Karpas-422 (cell line): ENCODE measurements at regions not wholly inside any gene's neighbourhood (a gene's known extent, or its start where the extent isn't known, plus 50 kb on each side); places are given as distances from the start of the nearest gene placed in this dataset.

Source experiments
- DNase-seq: peaks from one replicate; pipeline ENCODE4 v3.0.0-alpha.2; 2015
- H2AFZ ChIP-seq: fragments of 200-600 bp; sonication (generic); 2 replicates; pipeline ENCODE4 v1.6.1; 2014; ENCODE audit warnings: antibody characterized with exemption, low read length, mixed read lengths
- H3K27ac ChIP-seq: fragments of 200-600 bp; sonication (generic); 2 replicates; pipeline ENCODE4 v1.5.1; 2014; ENCODE audit warnings: mild to moderate bottlenecking, low read length, moderate library complexity
- H3K27me3 ChIP-seq: fragments of 200-600 bp; sonication (generic); 2 replicates; pipeline ENCODE4 v1.6.1; 2014; ENCODE audit warnings: low read length, mixed read lengths
- H3K36me3 ChIP-seq: fragments of 200-600 bp; sonication (generic); 2 replicates; pipeline ENCODE4 v1.6.1; 2014; ENCODE audit warnings: low read length, mixed read lengths; ENCODE audit not compliant: insufficient read depth
- H3K4me1 ChIP-seq: fragments of 200-600 bp; sonication (generic); 2 replicates; pipeline ENCODE4 v1.6.1; 2014; ENCODE audit warnings: mild to moderate bottlenecking, low read length, mixed read lengths
- H3K4me2 ChIP-seq: fragments of 200-600 bp; sonication (generic); 2 replicates; pipeline ENCODE4 v1.6.1; 2014; ENCODE audit warnings: low read length, low read depth, mild to moderate bottlenecking; ENCODE audit not compliant: poor library complexity, severe bottlenecking
- H3K4me3 ChIP-seq: fragments of 200-600 bp; sonication (generic); 2 replicates; pipeline ENCODE4 v1.5.1; 2014; ENCODE audit warnings: mild to moderate bottlenecking, antibody characterized with exemption, low read length, mixed read lengths
- H3K79me2 ChIP-seq: fragments of 200-600 bp; sonication (generic); 2 replicates; pipeline ENCODE4 v1.6.1; 2014; ENCODE audit warnings: mild to moderate bottlenecking, low read length, mixed read lengths
- H3K9ac ChIP-seq: fragments of 200-600 bp; sonication (generic); 2 replicates; pipeline ENCODE4 v1.6.0; 2014; ENCODE audit warnings: low read length
- H3K9me2 ChIP-seq: fragments of 200-600 bp; sonication (generic), shearing (Covaris generic); replicated peaks from 2 replicates; pipeline ENCODE4 v1.6.0; 2014; ENCODE audit warnings: mild to moderate bottlenecking, low read length, moderate library complexity; ENCODE audit not compliant: insufficient read depth
- H3K9me3 ChIP-seq: fragments of 300-700, 200-600 bp; sonication (generic); 2 replicates; pipeline ENCODE4 v1.6.1; 2014; ENCODE audit warnings: low read length, mixed read lengths
- H4K20me1 ChIP-seq: fragments of 200-600 bp; sonication (generic); 2 replicates; pipeline ENCODE4 v1.6.1; 2014; ENCODE audit warnings: mild to moderate bottlenecking, antibody characterized with exemption, low read length, low read depth; ENCODE audit not compliant: insufficient read depth

- Histone ChIP-seq H3K9me2 (no peaks in the 10 kb centered on the region), H3K27me3 (no peaks in the 10 kb centered on the region), H3K27ac (no peak overlapping the region), H3K4me1 (no peaks in the 10 kb centered on the region), H3K4me3 (no peak overlapping the region), H4K20me1 (no peaks in the 10 kb centered on the region), H3K4me2 (no peak overlapping the region), H3K9me3 (no peaks in the 10 kb centered on the region), H3K79me2 (no peaks in the 10 kb centered on the region), H3K9ac (no peak overlapping the region), H3K36me3 (no peaks in the 10 kb centered on the region), H2AFZ (no peak overlapping the region)
- no peak for DNase-seq
These were observed 851.3 kb downstream of the TFAP2A start for GRCh38 chr6:9563568-9563967.

- Histone ChIP-seq H3K36me3 (no peaks in the 10 kb centered on the region), H3K79me2 (no peaks in the 10 kb centered on the region), H3K4me3 (no peak overlapping the region), H3K9me3 (peaks cover 7% of the 10 kb centered on the region), H3K4me1 (no peaks in the 10 kb centered on the region), H3K27ac (no peak overlapping the region), H4K20me1 (no peaks in the 10 kb centered on the region), H2AFZ (no peak overlapping the region), H3K9ac (no peak overlapping the region), H3K4me2 (no peak overlapping the region), H3K27me3 (no peaks in the 10 kb centered on the region), H3K9me2 (no peaks in the 10 kb centered on the region)
- DNase-seq = no peak
These were observed 860.1 kb downstream of the TFAP2A start for GRCh38 chr6:9554806-9555205.

GRCh38 chr6:9554323-9554722 lies 860.6 kb downstream of the TFAP2A start:
- no peak for DNase-seq
- Histone ChIP-seq H4K20me1 (no peaks in the 10 kb centered on the region), H3K9me2 (no peaks in the 10 kb centered on the region)

GRCh38 chr6:9553002-9553401 lies 861.9 kb downstream of the TFAP2A start:
- DNase-seq = no peak
- Histone ChIP-seq H3K9me2 (no peaks in the 10 kb centered on the region), H2AFZ (no peak overlapping the region), H3K9me3 (peaks cover 7% of the 10 kb centered on the region), H3K27me3 (no peaks in the 10 kb centered on the region), H3K4me1 (no peaks in the 10 kb centered on the region), H3K4me3 (no peak overlapping the region), H3K27ac (no peak overlapping the region), H3K36me3 (no peaks in the 10 kb centered on the region), H3K9ac (no peak overlapping the region), H3K79me2 (no peaks in the 10 kb centered on the region), H4K20me1 (no peaks in the 10 kb centered on the region), H3K4me2 (no peak overlapping the region)

More at GRCh38 chr6:9554323-9554722, 860.6 kb downstream of the TFAP2A start:
- H3K36me3 ChIP-seq = no peaks in the 10 kb centered on the region
- H3K27me3 ChIP-seq = no peaks in the 10 kb centered on the region
- no peak overlapping the region for H3K27ac ChIP-seq
- no peak overlapping the region for H3K4me3 ChIP-seq
- no peak overlapping the region for H2AFZ ChIP-seq
- H3K9ac ChIP-seq = no peak overlapping the region
- no peaks in the 10 kb centered on the region for H3K4me1 ChIP-seq
- H3K4me2 ChIP-seq = no peak overlapping the region
- no peaks in the 10 kb centered on the region for H3K79me2 ChIP-seq
- peaks cover 7% of the 10 kb centered on the region for H3K9me3 ChIP-seq

DNA sequence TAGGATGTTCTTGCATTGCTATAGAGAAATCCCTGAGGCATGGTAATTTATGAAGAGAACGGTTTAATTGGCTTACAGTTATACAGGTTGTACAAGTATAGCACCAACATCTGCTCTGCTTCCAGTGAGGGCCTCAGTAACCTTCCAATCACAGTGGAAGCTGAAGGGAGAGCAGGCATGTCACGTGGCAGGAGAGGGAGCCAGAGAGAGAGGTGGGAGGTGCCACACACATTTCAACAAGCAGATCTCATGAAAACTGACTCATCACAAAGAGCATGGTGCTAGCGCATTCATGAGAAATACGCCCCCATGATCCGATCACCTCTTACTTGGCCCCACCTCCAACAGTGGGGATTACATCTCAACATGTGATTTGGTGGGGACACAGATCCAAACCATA lies 871.2 kb downstream of the TFAP2A start:
- Histone ChIP-seq H3K9me3 (no peaks in the 10 kb centered on the region), H3K36me3 (no peaks in the 10 kb centered on the region), H3K4me2 (no peak overlapping the region), H3K4me1 (no peaks in the 10 kb centered on the region), H3K9me2 (no peaks in the 10 kb centered on the region), H4K20me1 (no peaks in the 10 kb centered on the region), H2AFZ (no peak overlapping the region), H3K79me2 (no peaks in the 10 kb centered on the region), H3K9ac (no peak overlapping the region), H3K27ac (no peak overlapping the region), H3K4me3 (no peak overlapping the region), H3K27me3 (no peaks in the 10 kb centered on the region)
- no peak for DNase-seq

GRCh38 chr6:9540534-9541126 lies 874.2 kb downstream of the TFAP2A start:
- no peaks in the 10 kb centered on the region for H3K4me1 ChIP-seq
- no peak overlapping the region for H2AFZ ChIP-seq
- H3K9me2 ChIP-seq = no peaks in the 10 kb centered on the region
- H4K20me1 ChIP-seq = no peaks in the 10 kb centered on the region
- H3K27ac ChIP-seq = no peak overlapping the region
- no peaks in the 10 kb centered on the region for H3K9me3 ChIP-seq
- H3K4me3 ChIP-seq = no peak overlapping the region
- peak; percentile 80 for DNase-seq
- H3K79me2 ChIP-seq = no peaks in the 10 kb centered on the region
- H3K36me3 ChIP-seq = no peaks in the 10 kb centered on the region
- H3K27me3 ChIP-seq = no peaks in the 10 kb centered on the region
- no peak overlapping the region for H3K9ac ChIP-seq
- H3K4me2 ChIP-seq = no peak overlapping the region

DNA sequence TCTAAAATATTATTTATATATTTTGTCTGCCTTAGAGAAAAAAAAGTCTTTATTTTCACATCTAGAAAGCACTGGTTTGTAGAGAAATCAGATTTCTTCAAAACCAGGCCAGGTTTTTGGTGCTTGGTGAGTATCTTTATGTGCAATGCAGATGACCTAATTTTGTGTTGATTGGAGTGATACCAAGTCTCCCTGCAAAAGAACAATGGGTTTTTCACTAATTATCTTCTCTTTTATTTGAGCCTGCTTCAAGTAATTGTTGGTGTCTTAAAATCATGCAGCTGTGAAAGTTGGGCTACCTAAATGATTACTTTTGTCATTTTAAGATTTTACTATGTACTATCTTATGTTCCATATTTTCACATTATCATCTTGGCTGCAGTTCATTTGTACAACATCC lies 874.7 kb downstream of the TFAP2A start:
- Histone ChIP-seq H3K4me1 (no peaks in the 10 kb centered on the region), H3K4me2 (no peak overlapping the region), H3K9me3 (no peaks in the 10 kb centered on the region), H2AFZ (no peak overlapping the region), H3K27ac (no peak overlapping the region), H4K20me1 (no peaks in the 10 kb centered on the region), H3K4me3 (no peak overlapping the region), H3K27me3 (no peaks in the 10 kb centered on the region), H3K9ac (no peak overlapping the region), H3K79me2 (no peaks in the 10 kb centered on the region), H3K36me3 (no peaks in the 10 kb centered on the region), H3K9me2 (no peaks in the 10 kb centered on the region)
- no peak for DNase-seq

DNA sequence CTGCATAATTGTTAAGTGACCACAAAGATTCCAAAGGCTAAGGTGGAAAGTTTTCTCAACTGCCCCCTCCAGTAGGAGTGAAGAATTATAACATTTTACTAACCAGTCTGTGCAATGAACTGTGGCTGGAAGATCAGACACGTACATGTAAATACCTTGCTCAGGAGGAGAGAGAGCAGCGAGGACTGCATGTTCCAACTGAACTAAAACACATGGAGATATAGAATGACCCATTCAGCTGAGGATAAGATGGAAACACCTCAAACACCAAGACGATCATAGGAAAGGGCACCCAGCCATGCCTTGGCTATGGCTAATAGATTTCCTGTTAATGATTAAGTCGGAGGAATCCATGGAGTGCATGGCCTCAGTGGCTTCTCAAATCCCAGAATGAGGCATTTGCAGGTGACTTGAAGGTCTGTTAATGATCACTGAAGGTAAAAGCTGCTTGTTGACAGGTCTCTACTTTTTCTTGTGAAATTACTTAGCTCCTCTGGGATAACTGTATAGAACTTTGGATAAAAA lies 875.6 kb downstream of the TFAP2A start:
- DNase-seq = no peak
- H3K27me3 ChIP-seq = no peaks in the 10 kb centered on the region
- H3K79me2 ChIP-seq = no peaks in the 10 kb centered on the region
- no peak overlapping the region for H3K4me2 ChIP-seq
- H3K4me1 ChIP-seq = no peaks in the 10 kb centered on the region
- no peaks in the 10 kb centered on the region for H4K20me1 ChIP-seq
- no peaks in the 10 kb centered on the region for H3K9me2 ChIP-seq
- no peaks in the 10 kb centered on the region for H3K9me3 ChIP-seq
- no peak overlapping the region for H3K9ac ChIP-seq
- H3K4me3 ChIP-seq = no peak overlapping the region
- H2AFZ ChIP-seq = no peak overlapping the region
- H3K36me3 ChIP-seq = no peaks in the 10 kb centered on the region
- no peak overlapping the region for H3K27ac ChIP-seq
